ENCODE measurements at regions not wholly inside any gene's neighbourhood (a gene's known extent, or its start where the extent isn't known, plus 50 kb on each side); places are given as distances from the start of the nearest gene placed in this dataset.

GRCh38 chr10:111493024-111493625, 416.3 kb downstream of the ADRA2A start:
- H3K27me3 Mint-ChIP-seq (ENCODE audit: low read depth): no peaks in the 10 kb centered on the region; the same call in 1 of the 2 replicates
- ChIA-PET CTCF (no interaction called here), POLR2A (no interaction called here)
- TF ChIP-seq SP1 (CRISPR knock-in tag; conservative IDR thresholded peaks at IDR 0.05) (no peak), RORB (CRISPR knock-in tag; IDR thresholded peaks at IDR 0.05) (no peak), TP53 (CRISPR knock-in tag; IDR thresholded peaks at IDR 0.05) (no peak), ESRRA (CRISPR knock-in tag; IDR thresholded peaks at IDR 0.05; ENCODE audit: borderline replicate concordance) (no peak), NR2C2 (CRISPR knock-in tag; IDR thresholded peaks at IDR 0.05) (no peak)
- ATAC-seq: no peak
- H3K9me3 Mint-ChIP-seq: peaks cover 55% of the 10 kb centered on the region
- H3K4me1 Mint-ChIP-seq: no peaks in the 10 kb centered on the region
- H3K4me3 Mint-ChIP-seq: no peak overlapping the region
- H3K36me3 Mint-ChIP-seq: peaks cover 43% of the 10 kb centered on the region
- no peak for DNase-seq (ENCODE audit: low spot score)
- H3K27ac Mint-ChIP-seq: no peak overlapping the region

DNA sequence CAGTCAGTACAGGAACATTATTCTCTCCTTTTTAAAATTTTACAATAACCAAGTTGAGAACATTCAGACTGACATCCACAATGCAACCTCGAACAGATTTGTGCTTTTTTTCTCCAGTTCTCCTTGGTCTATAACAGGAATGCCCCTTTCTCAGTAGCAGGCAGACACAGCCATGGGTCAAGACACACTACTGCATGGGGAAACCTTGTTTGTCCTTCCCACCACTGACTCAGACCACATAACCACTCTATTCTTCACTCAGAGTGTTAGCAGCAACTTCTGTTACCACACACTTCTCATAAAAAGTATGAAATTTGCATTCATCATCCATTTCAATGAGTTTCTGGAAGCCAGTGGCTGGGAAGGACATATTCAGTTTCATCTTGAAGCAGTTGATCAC, 421.7 kb downstream of the ADRA2A start:
- Mint-ChIP-seq H3K9me3 (peaks cover 26% of the 10 kb centered on the region), H3K27ac (no peak overlapping the region), H3K36me3 (peaks cover 11% of the 10 kb centered on the region), H3K4me3 (no peak overlapping the region), H3K27me3 (ENCODE audit: low read depth) (no peaks in the 10 kb centered on the region), H3K4me1 (no peaks in the 10 kb centered on the region)
- TF ChIP-seq MYBL2 (CRISPR knock-in tag; IDR thresholded peaks at IDR 0.05): no peak
- TF ChIP-seq NR2C2 (CRISPR knock-in tag; IDR thresholded peaks at IDR 0.05): no peak
- TF ChIP-seq GABPB1 (CRISPR knock-in tag; IDR thresholded peaks at IDR 0.05): no peak
- no peak for TF ChIP-seq FOXP4 (CRISPR knock-in tag; IDR thresholded peaks at IDR 0.05)
- TF ChIP-seq ZNF423 (CRISPR knock-in tag; IDR thresholded peaks at IDR 0.05): no peak
- TF ChIP-seq SOX15 (CRISPR knock-in tag; IDR thresholded peaks at IDR 0.05): no peak
- no peak for TF ChIP-seq KAT7 (CRISPR knock-in tag; IDR thresholded peaks at IDR 0.05; ENCODE audit: borderline replicate concordance)
- TF ChIP-seq, protein P1, sequence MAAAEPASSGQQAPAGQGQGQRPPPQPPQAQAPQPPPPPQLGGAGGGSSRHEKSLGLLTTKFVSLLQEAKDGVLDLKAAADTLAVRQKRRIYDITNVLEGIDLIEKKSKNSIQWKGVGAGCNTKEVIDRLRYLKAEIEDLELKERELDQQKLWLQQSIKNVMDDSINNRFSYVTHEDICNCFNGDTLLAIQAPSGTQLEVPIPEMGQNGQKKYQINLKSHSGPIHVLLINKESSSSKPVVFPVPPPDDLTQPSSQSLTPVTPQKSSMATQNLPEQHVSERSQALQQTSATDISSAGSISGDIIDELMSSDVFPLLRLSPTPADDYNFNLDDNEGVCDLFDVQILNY (CRISPR knock-in tag; IDR thresholded peaks at IDR 0.05): no peak
- TF ChIP-seq, protein P2, sequence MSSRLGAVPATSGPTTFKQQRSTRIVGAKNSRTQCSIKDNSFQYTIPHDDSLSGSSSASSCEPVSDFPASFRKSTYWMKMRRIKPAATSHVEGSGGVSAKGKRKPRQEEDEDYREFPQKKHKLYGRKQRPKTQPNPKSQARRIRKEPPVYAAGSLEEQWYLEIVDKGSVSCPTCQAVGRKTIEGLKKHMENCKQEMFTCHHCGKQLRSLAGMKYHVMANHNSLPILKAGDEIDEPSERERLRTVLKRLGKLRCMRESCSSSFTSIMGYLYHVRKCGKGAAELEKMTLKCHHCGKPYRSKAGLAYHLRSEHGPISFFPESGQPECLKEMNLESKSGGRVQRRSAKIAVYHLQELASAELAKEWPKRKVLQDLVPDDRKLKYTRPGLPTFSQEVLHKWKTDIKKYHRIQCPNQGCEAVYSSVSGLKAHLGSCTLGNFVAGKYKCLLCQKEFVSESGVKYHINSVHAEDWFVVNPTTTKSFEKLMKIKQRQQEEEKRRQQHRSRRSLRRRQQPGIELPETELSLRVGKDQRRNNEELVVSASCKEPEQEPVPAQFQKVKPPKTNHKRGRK (CRISPR knock-in tag; IDR thresholded peaks at IDR 0.05; ENCODE audit: borderline replicate concordance): no peak
- no peak for TF ChIP-seq SMAD3 (CRISPR knock-in tag; IDR thresholded peaks at IDR 0.05; ENCODE audit: borderline replicate concordance)
- TF ChIP-seq ZNF425 (CRISPR knock-in tag; conservative IDR thresholded peaks at IDR 0.05): no peak
- TF ChIP-seq TEAD1 (CRISPR knock-in tag; IDR thresholded peaks at IDR 0.05): no peak
- TF ChIP-seq, protein P3, sequence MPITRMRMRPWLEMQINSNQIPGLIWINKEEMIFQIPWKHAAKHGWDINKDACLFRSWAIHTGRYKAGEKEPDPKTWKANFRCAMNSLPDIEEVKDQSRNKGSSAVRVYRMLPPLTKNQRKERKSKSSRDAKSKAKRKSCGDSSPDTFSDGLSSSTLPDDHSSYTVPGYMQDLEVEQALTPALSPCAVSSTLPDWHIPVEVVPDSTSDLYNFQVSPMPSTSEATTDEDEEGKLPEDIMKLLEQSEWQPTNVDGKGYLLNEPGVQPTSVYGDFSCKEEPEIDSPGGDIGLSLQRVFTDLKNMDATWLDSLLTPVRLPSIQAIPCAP (CRISPR knock-in tag; IDR thresholded peaks at IDR 0.05): no peak
- POLR2A ChIA-PET: no interaction called here
- ATAC-seq (no peak), DNase-seq (ENCODE audit: low spot score) (no peak)
- CTCF ChIA-PET: no interaction called here

Data from WTC11 (cell line).